ENCODE measurements at regions not wholly inside any gene's neighbourhood (a gene's known extent, or its start where the extent isn't known, plus 50 kb on each side); places are given as distances from the start of the nearest gene placed in this dataset.

GRCh38 chr15:79519628-79520027, 87.5 kb downstream of the MINAR1 start:
- CTCF ChIA-PET = interaction anchor here (0.8 kb wide), 1 partner anchor 15 kb away, joined by 3 read pairs; no protein-coding TSS in a partner anchor
- peaks cover 64% of the 10 kb centered on the region for H3K27me3 Mint-ChIP-seq (ENCODE audit: unreplicated experiment)
- H3K9me3 Mint-ChIP-seq (ENCODE audit: low read depth, unreplicated experiment) = no peaks in the 10 kb centered on the region
- no peak for TF ChIP-seq CTCF (IDR thresholded peaks at IDR 0.05; ENCODE audit: unreplicated experiment)
- H3K4me3 Mint-ChIP-seq (ENCODE audit: low read depth, unreplicated experiment) = no peak overlapping the region
- no peaks in the 10 kb centered on the region for H3K36me3 Mint-ChIP-seq (ENCODE audit: insufficient read depth, unreplicated experiment)
- intact Hi-C loops (cut with micrococcal nuclease; ENCODE audit: unreplicated experiment) = no loop called here
- H3K4me1 Mint-ChIP-seq (ENCODE audit: low read depth, unreplicated experiment) = no peaks in the 10 kb centered on the region
- BruUV-seq (replicated peaks) = no TSS peak
- H3K27ac Mint-ChIP-seq (ENCODE audit: unreplicated experiment) = no peak overlapping the region
- no peak for DNase-seq

GRCh38 chr15:79520654-79521053, 88.5 kb downstream of the MINAR1 start:
- H3K36me3 Mint-ChIP-seq (ENCODE audit: insufficient read depth, unreplicated experiment) = no peaks in the 10 kb centered on the region
- BruUV-seq (replicated peaks) = no TSS peak
- DNase-seq = no peak
- no peak overlapping the region for H3K27ac Mint-ChIP-seq (ENCODE audit: unreplicated experiment)
- CTCF ChIA-PET = no interaction called here
- TF ChIP-seq CTCF (IDR thresholded peaks at IDR 0.05; ENCODE audit: unreplicated experiment) = no peak
- no peak overlapping the region for H3K4me3 Mint-ChIP-seq (ENCODE audit: low read depth, unreplicated experiment)
- H3K4me1 Mint-ChIP-seq (ENCODE audit: low read depth, unreplicated experiment) = no peaks in the 10 kb centered on the region
- peaks cover 64% of the 10 kb centered on the region for H3K27me3 Mint-ChIP-seq (ENCODE audit: unreplicated experiment)
- intact Hi-C loops (cut with micrococcal nuclease; ENCODE audit: unreplicated experiment) = no loop called here
- H3K9me3 Mint-ChIP-seq (ENCODE audit: low read depth, unreplicated experiment) = no peaks in the 10 kb centered on the region

GRCh38 chr15:79522656-79523055, 90.5 kb downstream of the MINAR1 start:
- H3K27me3 Mint-ChIP-seq (ENCODE audit: unreplicated experiment) = peaks cover 45% of the 10 kb centered on the region
- no peaks in the 10 kb centered on the region for H3K4me1 Mint-ChIP-seq (ENCODE audit: low read depth, unreplicated experiment)
- CTCF ChIA-PET = no interaction called here
- no peak for TF ChIP-seq CTCF (IDR thresholded peaks at IDR 0.05; ENCODE audit: unreplicated experiment)
- no peak overlapping the region for H3K27ac Mint-ChIP-seq (ENCODE audit: unreplicated experiment)
- no peaks in the 10 kb centered on the region for H3K9me3 Mint-ChIP-seq (ENCODE audit: low read depth, unreplicated experiment)
- no peak for DNase-seq
- no peak overlapping the region for H3K4me3 Mint-ChIP-seq (ENCODE audit: low read depth, unreplicated experiment)
- H3K36me3 Mint-ChIP-seq (ENCODE audit: insufficient read depth, unreplicated experiment) = no peaks in the 10 kb centered on the region
- intact Hi-C loops (cut with micrococcal nuclease; ENCODE audit: unreplicated experiment) = no loop called here
- no TSS peak for BruUV-seq (replicated peaks)

GRCh38 chr15:79523266-79523665, 91.1 kb downstream of the MINAR1 start:
- Mint-ChIP-seq H3K4me1 (ENCODE audit: low read depth, unreplicated experiment) (no peaks in the 10 kb centered on the region), H3K27me3 (ENCODE audit: unreplicated experiment) (peaks cover 39% of the 10 kb centered on the region), H3K36me3 (ENCODE audit: insufficient read depth, unreplicated experiment) (no peaks in the 10 kb centered on the region), H3K9me3 (ENCODE audit: low read depth, unreplicated experiment) (no peaks in the 10 kb centered on the region), H3K27ac (ENCODE audit: unreplicated experiment) (no peak overlapping the region), H3K4me3 (ENCODE audit: low read depth, unreplicated experiment) (no peak overlapping the region)
- CTCF ChIA-PET = no interaction called here
- no peak for DNase-seq
- intact Hi-C loops (cut with micrococcal nuclease; ENCODE audit: unreplicated experiment) = no loop called here
- BruUV-seq (replicated peaks) = no TSS peak
- no peak for TF ChIP-seq CTCF (IDR thresholded peaks at IDR 0.05; ENCODE audit: unreplicated experiment)

- DNase-seq = no peak
- no peaks in the 10 kb centered on the region for H3K36me3 Mint-ChIP-seq (ENCODE audit: insufficient read depth, unreplicated experiment)
- BruUV-seq (replicated peaks) = no TSS peak
- H3K9me3 Mint-ChIP-seq (ENCODE audit: low read depth, unreplicated experiment) = no peaks in the 10 kb centered on the region
- H3K4me3 Mint-ChIP-seq (ENCODE audit: low read depth, unreplicated experiment) = no peak overlapping the region
- peaks cover 37% of the 10 kb centered on the region for H3K27me3 Mint-ChIP-seq (ENCODE audit: unreplicated experiment)
- CTCF ChIA-PET = no interaction called here
- H3K4me1 Mint-ChIP-seq (ENCODE audit: low read depth, unreplicated experiment) = peaks cover 2% of the 10 kb centered on the region
- no peak for TF ChIP-seq CTCF (IDR thresholded peaks at IDR 0.05; ENCODE audit: unreplicated experiment)
- H3K27ac Mint-ChIP-seq (ENCODE audit: unreplicated experiment) = no peak overlapping the region
- intact Hi-C loops (cut with micrococcal nuclease; ENCODE audit: unreplicated experiment) = no loop called here
Measured at GRCh38 chr15:79524531-79524930, 92.4 kb downstream of the MINAR1 start.
